ENCODE measurements at regions not wholly inside any gene's neighbourhood (a gene's known extent, or its start where the extent isn't known, plus 50 kb on each side); places are given as distances from the start of the nearest gene placed in this dataset.

- ATAC-seq (peak in 1 of 4 donors; percentile 18), DNase-seq (no peak)
- Histone ChIP-seq H3K36me3 (ENCODE audit: insufficient read depth in 1 of 2, low read depth in 1 of 2) (no peaks in the 10 kb centered on the region), H3K27ac (no peak overlapping the region), H3K4me3 (peak overlapping the region; percentile 66), H3K27me3 (ENCODE audit: insufficient read depth in 3 of 3, low read length in 2 of 3) (peaks cover 0 to 2% (median 0%) of the 10 kb centered on the region in 3 donors), H3K9me3 (no peaks in the 10 kb centered on the region), H3K4me1 (peaks cover 15% of the 10 kb centered on the region)
- intact Hi-C loops (cut with DNase I) = loop anchor here in 1 of 2 donors (10.0 kb wide), 2 partner anchors 98 to 358 kb away; partner anchors contain the start of gene ING1
- 53 to 69% (median 63%) methylated on average over 62 to 84 of the region's 84 CpGs for WGBS, 3 donors
- TF ChIP-seq, protein P1, sequence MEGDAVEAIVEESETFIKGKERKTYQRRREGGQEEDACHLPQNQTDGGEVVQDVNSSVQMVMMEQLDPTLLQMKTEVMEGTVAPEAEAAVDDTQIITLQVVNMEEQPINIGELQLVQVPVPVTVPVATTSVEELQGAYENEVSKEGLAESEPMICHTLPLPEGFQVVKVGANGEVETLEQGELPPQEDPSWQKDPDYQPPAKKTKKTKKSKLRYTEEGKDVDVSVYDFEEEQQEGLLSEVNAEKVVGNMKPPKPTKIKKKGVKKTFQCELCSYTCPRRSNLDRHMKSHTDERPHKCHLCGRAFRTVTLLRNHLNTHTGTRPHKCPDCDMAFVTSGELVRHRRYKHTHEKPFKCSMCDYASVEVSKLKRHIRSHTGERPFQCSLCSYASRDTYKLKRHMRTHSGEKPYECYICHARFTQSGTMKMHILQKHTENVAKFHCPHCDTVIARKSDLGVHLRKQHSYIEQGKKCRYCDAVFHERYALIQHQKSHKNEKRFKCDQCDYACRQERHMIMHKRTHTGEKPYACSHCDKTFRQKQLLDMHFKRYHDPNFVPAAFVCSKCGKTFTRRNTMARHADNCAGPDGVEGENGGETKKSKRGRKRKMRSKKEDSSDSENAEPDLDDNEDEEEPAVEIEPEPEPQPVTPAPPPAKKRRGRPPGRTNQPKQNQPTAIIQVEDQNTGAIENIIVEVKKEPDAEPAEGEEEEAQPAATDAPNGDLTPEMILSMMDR (IDR thresholded peaks at IDR 0.05) = no peak
Observed at GRCh38 chr13:110812869-110813645, 99.6 kb downstream of the ING1 start.

DNA sequence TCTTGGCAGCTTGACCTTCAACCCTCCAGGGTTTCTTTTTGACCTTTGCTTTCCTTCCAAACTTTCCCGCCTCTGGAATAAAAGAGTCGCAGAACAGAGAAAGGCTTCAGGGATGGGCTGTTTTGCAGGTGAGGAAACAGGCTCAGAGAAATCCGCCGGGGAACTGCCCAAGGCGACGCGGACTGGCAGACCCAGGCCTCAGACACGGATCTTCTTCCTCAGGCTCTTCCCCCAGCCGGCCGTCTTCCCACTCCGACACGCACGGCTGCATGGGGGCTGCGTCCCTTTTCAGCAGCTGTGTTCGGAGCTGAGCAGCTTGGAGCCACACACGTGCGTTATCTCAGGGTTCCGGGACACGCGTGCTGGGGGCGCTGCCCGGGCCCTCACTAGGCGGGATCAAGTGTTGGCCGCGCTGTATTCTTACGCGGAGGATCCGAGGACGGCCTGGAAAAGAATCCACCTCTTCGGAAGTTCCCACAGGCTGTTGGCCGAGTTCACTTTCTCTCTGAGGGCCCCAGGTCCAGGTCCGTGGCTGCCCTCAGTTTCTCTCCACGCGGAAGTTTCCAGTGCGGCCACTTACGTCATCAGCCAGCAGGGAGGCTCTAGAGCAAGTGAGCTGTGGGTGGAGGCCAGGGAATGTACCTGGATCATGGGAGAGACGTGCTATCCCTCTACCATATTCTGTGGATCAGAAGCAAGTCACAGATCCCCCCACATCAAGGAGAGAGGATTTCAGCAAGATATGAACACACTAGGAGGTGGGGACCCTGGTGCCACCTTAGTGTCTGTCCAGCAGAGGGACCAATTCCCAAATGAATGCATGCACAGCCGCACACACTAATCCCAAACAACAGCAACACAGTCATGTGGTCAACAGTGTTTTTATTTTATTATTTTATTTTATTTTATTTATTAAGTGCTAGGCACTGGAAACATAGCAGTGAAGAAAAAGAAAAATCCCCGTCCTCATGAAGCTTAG lies 100.4 kb downstream of the ING1 start:
- no peaks in the 10 kb centered on the region for H3K36me3 ChIP-seq (ENCODE audit: insufficient read depth in 1 of 2, low read depth in 1 of 2)
- H3K27ac ChIP-seq = no peak overlapping the region
- no peak overlapping the region for H3K4me3 ChIP-seq
- TF ChIP-seq, protein P1 (IDR thresholded peaks at IDR 0.05) = no peak
- H3K9me3 ChIP-seq = no peaks in the 10 kb centered on the region
- no peak for DNase-seq
- peaks cover 15% of the 10 kb centered on the region for H3K4me1 ChIP-seq
- H3K27me3 ChIP-seq (ENCODE audit: insufficient read depth in 3 of 3, low read length in 2 of 3) = peaks cover 0 to 2% (median 0%) of the 10 kb centered on the region in 3 donors
- intact Hi-C loops (cut with DNase I) = loop anchor here in 1 of 2 donors (10.0 kb wide), 2 partner anchors 99 to 359 kb away; partner anchors contain the start of gene ING1
- ATAC-seq = no peak
- WGBS, 3 donors = 93 to 95% (median 93%) methylated on average over 39 of the region's 39 CpGs

GRCh38 chr13:110815471-110816204 lies 99.2 kb downstream of the ANKRD10 start:
- no peaks in the 10 kb centered on the region for H3K9me3 ChIP-seq
- no peak overlapping the region for H3K4me3 ChIP-seq
- H3K36me3 ChIP-seq (ENCODE audit: insufficient read depth in 1 of 2, low read depth in 1 of 2) = no peaks in the 10 kb centered on the region
- no peak for DNase-seq
- no peak overlapping the region for H3K27ac ChIP-seq
- peaks cover 0 to 2% (median 0%) of the 10 kb centered on the region in 3 donors for H3K27me3 ChIP-seq (ENCODE audit: insufficient read depth in 3 of 3, low read length in 2 of 3)
- TF ChIP-seq, protein P1 (IDR thresholded peaks at IDR 0.05) = no peak
- WGBS, 3 donors = 80 to 87% (median 81%) methylated on average over 13 of the region's 13 CpGs
- no peak for ATAC-seq
- intact Hi-C loops (cut with DNase I) = loop anchor here in 1 of 2 donors (5.0 to 10.0 kb wide), 3 partner anchors 101 to 361 kb away; partner anchors contain the start of gene ING1
- H3K4me1 ChIP-seq = peaks cover 23% of the 10 kb centered on the region

GRCh38 chr13:110816500-110816899 lies 98.4 kb downstream of the ANKRD10 start:
- TF ChIP-seq, protein P1 (IDR thresholded peaks at IDR 0.05) = no peak
- Histone ChIP-seq H3K4me3 (no peak overlapping the region), H3K27me3 (ENCODE audit: insufficient read depth in 3 of 3, low read length in 2 of 3) (no peaks in the 10 kb centered on the region), H3K27ac (peak overlapping the region; percentile 9), H3K9me3 (no peaks in the 10 kb centered on the region), H3K36me3 (ENCODE audit: insufficient read depth in 1 of 2, low read depth in 1 of 2) (no peaks in the 10 kb centered on the region), H3K4me1 (peaks cover 23% of the 10 kb centered on the region)
- DNase-seq (no peak), ATAC-seq (peak in 2 of 4 donors; percentile 44 to 63)
- intact Hi-C loops (cut with DNase I) = loop anchor here in 1 of 2 donors (5.0 to 10.0 kb wide), 3 partner anchors 102 to 362 kb away; partner anchors contain the start of gene ING1
- 41 to 43% (median 42%) methylated on average over 5 of the region's 5 CpGs for WGBS, 3 donors

Data from psoas muscle (tissue), 7 donors.